ENCODE measurements at regions not wholly inside any gene's neighbourhood (a gene's known extent, or its start where the extent isn't known, plus 50 kb on each side); places are given as distances from the start of the nearest gene placed in this dataset.

- H3K9me3 ChIP-seq (ENCODE audit: control insufficient read depth, insufficient read depth, low read length): no peaks in the 10 kb centered on the region
Measured at GRCh38 chr3:80097674-80098073, 329.9 kb upstream of the ROBO1 start.

GRCh38 chr3:80096909-80097308, 329.1 kb upstream of the ROBO1 start:
- H3K36me3 ChIP-seq (ENCODE audit: control insufficient read depth, insufficient read depth, low read length): no peaks in the 10 kb centered on the region
- no peak overlapping the region for H3K4me3 ChIP-seq (ENCODE audit: low read depth, low read length)
- no peaks in the 10 kb centered on the region for H3K9me3 ChIP-seq (ENCODE audit: control insufficient read depth, insufficient read depth, low read length)
- H3K4me1 ChIP-seq (ENCODE audit: control insufficient read depth, insufficient read depth, low read length): no peaks in the 10 kb centered on the region
- no peaks in the 10 kb centered on the region for H3K27me3 ChIP-seq (ENCODE audit: control insufficient read depth, insufficient read depth, low read length)
- H3K9ac ChIP-seq (ENCODE audit: low read depth, low read length): no peak overlapping the region
- H3K27ac ChIP-seq (ENCODE audit: low read depth, low read length): no peak overlapping the region

More at GRCh38 chr3:80097674-80098073, 329.9 kb upstream of the ROBO1 start:
- Histone ChIP-seq H3K36me3 (ENCODE audit: control insufficient read depth, insufficient read depth, low read length) (no peaks in the 10 kb centered on the region), H3K4me1 (ENCODE audit: control insufficient read depth, insufficient read depth, low read length) (no peaks in the 10 kb centered on the region), H3K27ac (ENCODE audit: low read depth, low read length) (no peak overlapping the region), H3K4me3 (ENCODE audit: low read depth, low read length) (no peak overlapping the region), H3K9ac (ENCODE audit: low read depth, low read length) (no peak overlapping the region), H3K27me3 (ENCODE audit: control insufficient read depth, insufficient read depth, low read length) (no peaks in the 10 kb centered on the region)

DNA sequence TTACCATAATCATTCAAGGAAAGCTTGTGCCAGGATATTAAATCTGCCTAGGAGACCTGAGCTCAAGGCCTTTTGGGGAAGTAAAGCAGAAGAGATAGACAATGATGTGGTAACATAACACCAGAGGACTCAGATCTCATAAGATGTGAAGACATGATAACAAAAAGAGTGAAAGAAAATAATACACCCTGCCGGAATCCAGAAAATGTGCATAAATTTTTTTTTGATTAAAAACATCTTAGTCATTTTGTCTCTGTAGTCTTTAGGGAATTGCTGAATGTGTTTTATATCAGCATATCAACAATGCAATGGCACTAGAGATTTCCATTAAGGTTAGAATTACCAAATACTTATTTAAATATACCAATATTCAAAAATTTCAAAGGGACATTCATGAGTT, 326.8 kb upstream of the ROBO1 start:
- H3K9me3 ChIP-seq (ENCODE audit: control insufficient read depth, insufficient read depth, low read length): no peaks in the 10 kb centered on the region
- H3K4me3 ChIP-seq (ENCODE audit: low read depth, low read length): no peak overlapping the region
- H3K27ac ChIP-seq (ENCODE audit: low read depth, low read length): no peak overlapping the region
- H3K9ac ChIP-seq (ENCODE audit: low read depth, low read length): no peak overlapping the region
- no peaks in the 10 kb centered on the region for H3K4me1 ChIP-seq (ENCODE audit: control insufficient read depth, insufficient read depth, low read length)
- H3K36me3 ChIP-seq (ENCODE audit: control insufficient read depth, insufficient read depth, low read length): no peaks in the 10 kb centered on the region
- no peaks in the 10 kb centered on the region for H3K27me3 ChIP-seq (ENCODE audit: control insufficient read depth, insufficient read depth, low read length)

GRCh38 chr3:80087767-80088166, 320.0 kb upstream of the ROBO1 start:
- Histone ChIP-seq H3K4me1 (ENCODE audit: control insufficient read depth, insufficient read depth, low read length) (no peaks in the 10 kb centered on the region), H3K36me3 (ENCODE audit: control insufficient read depth, insufficient read depth, low read length) (no peaks in the 10 kb centered on the region), H3K4me3 (ENCODE audit: low read depth, low read length) (no peak overlapping the region), H3K27ac (ENCODE audit: low read depth, low read length) (no peak overlapping the region), H3K27me3 (ENCODE audit: control insufficient read depth, insufficient read depth, low read length) (no peaks in the 10 kb centered on the region), H3K9ac (ENCODE audit: low read depth, low read length) (no peak overlapping the region), H3K9me3 (ENCODE audit: control insufficient read depth, insufficient read depth, low read length) (no peaks in the 10 kb centered on the region)

DNA sequence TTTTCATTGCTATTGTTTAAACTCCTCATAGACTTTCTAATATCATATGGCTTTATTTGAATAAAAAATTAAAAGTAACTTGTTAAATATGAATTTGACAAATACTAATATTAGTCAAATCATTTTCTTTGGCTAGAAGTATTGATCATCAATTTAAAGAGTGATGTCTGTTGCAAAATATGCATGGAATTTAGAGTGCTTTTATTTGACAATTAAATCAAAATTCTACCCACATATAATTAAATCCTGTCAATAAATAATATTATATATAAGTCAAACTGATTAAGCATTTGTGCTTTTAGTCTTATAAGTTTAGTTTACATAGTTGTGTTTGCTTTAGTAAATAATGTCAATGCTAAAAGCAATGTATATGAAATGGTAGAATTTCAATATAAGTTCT, 318.6 kb upstream of the ROBO1 start:
- Histone ChIP-seq H3K27me3 (ENCODE audit: control insufficient read depth, insufficient read depth, low read length) (no peaks in the 10 kb centered on the region), H3K9me3 (ENCODE audit: control insufficient read depth, insufficient read depth, low read length) (no peaks in the 10 kb centered on the region), H3K9ac (ENCODE audit: low read depth, low read length) (no peak overlapping the region), H3K4me1 (ENCODE audit: control insufficient read depth, insufficient read depth, low read length) (no peaks in the 10 kb centered on the region), H3K36me3 (ENCODE audit: control insufficient read depth, insufficient read depth, low read length) (no peaks in the 10 kb centered on the region), H3K4me3 (ENCODE audit: low read depth, low read length) (no peak overlapping the region), H3K27ac (ENCODE audit: low read depth, low read length) (no peak overlapping the region)

DNA sequence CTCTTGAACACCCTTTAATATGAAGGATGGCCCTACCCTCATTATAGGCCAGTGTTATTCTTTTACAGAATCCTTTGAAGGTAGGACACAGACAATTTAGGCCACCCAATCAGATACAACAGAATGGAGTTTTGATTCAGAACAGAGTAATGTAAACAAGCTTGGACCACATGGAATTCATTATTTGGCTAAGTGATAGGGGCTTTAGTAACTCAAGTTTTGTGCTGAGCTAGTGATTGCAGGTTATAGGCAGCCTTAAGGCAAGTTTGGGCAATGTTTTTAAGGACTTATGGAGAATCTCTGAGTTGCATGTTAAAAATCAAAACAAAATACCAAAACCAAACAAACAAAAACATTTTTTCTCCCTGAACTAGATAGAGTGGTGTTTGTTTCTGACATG, 312.1 kb upstream of the ROBO1 start:
- no peak overlapping the region for H3K9ac ChIP-seq (ENCODE audit: low read depth, low read length)
- H3K4me1 ChIP-seq (ENCODE audit: control insufficient read depth, insufficient read depth, low read length): peaks cover 9% of the 10 kb centered on the region
- no peaks in the 10 kb centered on the region for H3K36me3 ChIP-seq (ENCODE audit: control insufficient read depth, insufficient read depth, low read length)
- H3K4me3 ChIP-seq (ENCODE audit: low read depth, low read length): no peak overlapping the region
- H3K27ac ChIP-seq (ENCODE audit: low read depth, low read length): no peak overlapping the region
- H3K9me3 ChIP-seq (ENCODE audit: control insufficient read depth, insufficient read depth, low read length): no peaks in the 10 kb centered on the region
- H3K27me3 ChIP-seq (ENCODE audit: control insufficient read depth, insufficient read depth, low read length): no peaks in the 10 kb centered on the region

DNA sequence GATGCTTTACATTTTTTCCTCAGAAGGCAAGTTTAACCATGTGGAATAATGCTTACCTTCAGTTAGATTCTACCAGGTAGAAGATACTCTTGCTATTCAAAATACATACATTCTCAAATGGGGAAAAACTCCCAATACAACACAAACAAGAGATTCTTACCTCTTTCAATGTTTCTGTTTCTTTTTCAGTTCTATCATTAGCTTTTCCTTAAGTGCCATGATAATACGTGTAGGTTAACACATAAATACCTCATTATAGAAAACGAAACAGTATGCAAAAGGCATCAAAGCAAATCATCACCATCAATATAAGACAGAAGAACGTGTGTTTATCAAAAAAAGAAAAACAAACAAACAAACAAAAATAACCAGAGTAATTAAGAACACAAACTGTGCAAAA, 300.7 kb upstream of the ROBO1 start:
- no peak overlapping the region for H3K27ac ChIP-seq (ENCODE audit: low read depth, low read length)
- H3K27me3 ChIP-seq (ENCODE audit: control insufficient read depth, insufficient read depth, low read length): no peaks in the 10 kb centered on the region
- no peaks in the 10 kb centered on the region for H3K9me3 ChIP-seq (ENCODE audit: control insufficient read depth, insufficient read depth, low read length)
- no peak overlapping the region for H3K9ac ChIP-seq (ENCODE audit: low read depth, low read length)
- no peak overlapping the region for H3K4me3 ChIP-seq (ENCODE audit: low read depth, low read length)
- no peaks in the 10 kb centered on the region for H3K36me3 ChIP-seq (ENCODE audit: control insufficient read depth, insufficient read depth, low read length)
- H3K4me1 ChIP-seq (ENCODE audit: control insufficient read depth, insufficient read depth, low read length): no peaks in the 10 kb centered on the region

DNA sequence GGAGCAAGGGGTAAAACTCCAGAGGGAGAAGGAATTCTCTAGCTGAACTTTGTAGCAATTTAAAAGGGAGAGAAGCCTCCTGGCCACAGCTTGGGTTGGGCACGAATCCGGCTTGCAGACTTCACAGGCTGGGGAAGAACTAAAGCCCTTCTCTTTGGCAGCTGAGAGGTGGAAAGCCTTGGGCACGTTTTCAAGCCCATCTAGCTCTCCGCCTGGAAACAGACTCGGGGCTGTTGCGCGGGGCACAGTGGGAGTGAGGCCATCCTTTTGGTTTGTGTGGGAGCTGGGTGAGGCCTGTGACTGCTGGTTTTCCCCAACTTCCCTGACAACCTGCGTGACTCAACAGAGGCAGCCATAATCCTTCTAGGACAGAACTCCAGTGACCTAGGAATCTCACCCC, 295.7 kb upstream of the ROBO1 start:
- Histone ChIP-seq H3K36me3 (ENCODE audit: control insufficient read depth, insufficient read depth, low read length) (no peaks in the 10 kb centered on the region), H3K27ac (ENCODE audit: low read depth, low read length) (no peak overlapping the region), H3K9ac (ENCODE audit: low read depth, low read length) (no peak overlapping the region), H3K9me3 (ENCODE audit: control insufficient read depth, insufficient read depth, low read length) (no peaks in the 10 kb centered on the region), H3K4me3 (ENCODE audit: low read depth, low read length) (no peak overlapping the region), H3K27me3 (ENCODE audit: control insufficient read depth, insufficient read depth, low read length) (no peaks in the 10 kb centered on the region), H3K4me1 (ENCODE audit: control insufficient read depth, insufficient read depth, low read length) (no peaks in the 10 kb centered on the region)

DNA sequence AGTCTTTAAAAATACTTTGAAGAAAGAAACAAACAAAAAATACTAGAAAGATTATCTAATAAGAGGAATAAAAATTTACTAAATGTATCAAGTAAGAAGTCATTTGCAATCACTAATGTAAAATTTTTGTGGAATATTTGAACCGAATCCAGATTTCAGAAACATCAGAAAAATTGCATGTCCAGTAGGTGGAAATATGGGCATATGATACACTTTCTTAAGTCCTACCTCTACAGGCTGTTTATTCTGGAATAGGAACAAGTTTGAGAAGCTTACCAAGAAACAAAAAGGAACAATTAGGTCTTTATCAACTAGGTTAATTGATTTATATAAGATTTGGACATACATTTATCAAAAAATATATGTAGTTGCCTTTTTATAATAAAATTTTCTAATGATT, 292.9 kb upstream of the ROBO1 start:
- no peak overlapping the region for H3K27ac ChIP-seq (ENCODE audit: low read depth, low read length)
- H3K9ac ChIP-seq (ENCODE audit: low read depth, low read length): no peak overlapping the region
- no peaks in the 10 kb centered on the region for H3K36me3 ChIP-seq (ENCODE audit: control insufficient read depth, insufficient read depth, low read length)
- H3K4me3 ChIP-seq (ENCODE audit: low read depth, low read length): no peak overlapping the region
- H3K9me3 ChIP-seq (ENCODE audit: control insufficient read depth, insufficient read depth, low read length): no peaks in the 10 kb centered on the region
- no peaks in the 10 kb centered on the region for H3K27me3 ChIP-seq (ENCODE audit: control insufficient read depth, insufficient read depth, low read length)
- H3K4me1 ChIP-seq (ENCODE audit: control insufficient read depth, insufficient read depth, low read length): peaks cover 4% of the 10 kb centered on the region

DNA sequence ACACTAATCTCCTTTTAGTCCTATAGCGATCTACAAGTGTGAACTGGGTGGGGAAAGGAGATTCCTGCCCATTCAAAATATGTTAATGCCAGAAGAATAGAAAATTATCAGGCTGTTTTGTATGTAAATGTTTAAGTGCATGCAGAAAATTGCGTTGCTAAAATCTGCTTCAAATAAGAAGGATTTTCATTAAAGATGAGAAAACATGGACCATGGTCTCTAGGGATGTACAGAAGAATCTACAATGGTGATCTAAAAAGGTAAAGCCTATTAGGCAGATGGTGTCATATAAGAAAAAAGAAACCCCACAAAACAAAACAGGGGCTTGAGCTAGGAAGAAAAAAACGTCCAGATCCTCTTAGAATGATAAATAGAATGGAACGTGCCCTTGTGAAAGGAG, 287.5 kb upstream of the ROBO1 start:
- no peaks in the 10 kb centered on the region for H3K27me3 ChIP-seq (ENCODE audit: control insufficient read depth, insufficient read depth, low read length)
- no peaks in the 10 kb centered on the region for H3K9me3 ChIP-seq (ENCODE audit: control insufficient read depth, insufficient read depth, low read length)
- H3K4me3 ChIP-seq (ENCODE audit: low read depth, low read length): no peak overlapping the region
- no peaks in the 10 kb centered on the region for H3K36me3 ChIP-seq (ENCODE audit: control insufficient read depth, insufficient read depth, low read length)
- no peak overlapping the region for H3K9ac ChIP-seq (ENCODE audit: low read depth, low read length)
- H3K4me1 ChIP-seq (ENCODE audit: control insufficient read depth, insufficient read depth, low read length): peaks cover 12% of the 10 kb centered on the region
- H3K27ac ChIP-seq (ENCODE audit: low read depth, low read length): no peak overlapping the region

GRCh38 chr3:80052271-80052670, 284.5 kb upstream of the ROBO1 start:
- no peaks in the 10 kb centered on the region for H3K9me3 ChIP-seq (ENCODE audit: control insufficient read depth, insufficient read depth, low read length)
- H3K27me3 ChIP-seq (ENCODE audit: control insufficient read depth, insufficient read depth, low read length): no peaks in the 10 kb centered on the region
- no peak overlapping the region for H3K4me3 ChIP-seq (ENCODE audit: low read depth, low read length)
- no peak overlapping the region for H3K27ac ChIP-seq (ENCODE audit: low read depth, low read length)
- no peaks in the 10 kb centered on the region for H3K36me3 ChIP-seq (ENCODE audit: control insufficient read depth, insufficient read depth, low read length)
- peaks cover 9% of the 10 kb centered on the region for H3K4me1 ChIP-seq (ENCODE audit: control insufficient read depth, insufficient read depth, low read length)
- no peak overlapping the region for H3K9ac ChIP-seq (ENCODE audit: low read depth, low read length)

DNA sequence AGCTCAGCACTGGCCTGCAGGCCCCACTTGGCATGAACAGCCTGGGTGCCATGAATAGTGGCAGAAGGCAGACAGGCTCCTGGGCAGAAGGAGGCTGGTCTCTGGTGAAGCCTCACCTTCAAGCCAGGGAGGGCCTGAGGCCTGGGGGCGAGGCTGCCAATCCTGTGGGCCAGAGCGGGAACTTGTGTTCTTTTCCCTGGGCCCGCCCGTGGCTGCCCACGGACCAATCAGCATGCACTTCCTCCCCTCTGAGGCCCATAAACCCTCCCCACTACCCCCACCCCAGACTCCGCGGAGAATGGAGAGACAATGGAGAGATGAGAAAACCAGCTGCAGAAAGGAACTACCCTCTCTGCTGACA, 283.8 kb upstream of the ROBO1 start:
- Histone ChIP-seq H3K27me3 (ENCODE audit: control insufficient read depth, insufficient read depth, low read length) (no peaks in the 10 kb centered on the region), H3K4me1 (ENCODE audit: control insufficient read depth, insufficient read depth, low read length) (peaks cover 9% of the 10 kb centered on the region), H3K4me3 (ENCODE audit: low read depth, low read length) (no peak overlapping the region), H3K27ac (ENCODE audit: low read depth, low read length) (no peak overlapping the region), H3K9me3 (ENCODE audit: control insufficient read depth, insufficient read depth, low read length) (no peaks in the 10 kb centered on the region), H3K36me3 (ENCODE audit: control insufficient read depth, insufficient read depth, low read length) (no peaks in the 10 kb centered on the region), H3K9ac (ENCODE audit: low read depth, low read length) (no peak overlapping the region)
